ENCODE measurements at regions not wholly inside any gene's neighbourhood (a gene's known extent, or its start where the extent isn't known, plus 50 kb on each side); places are given as distances from the start of the nearest gene placed in this dataset.

- TF ChIP-seq EZH2 (IDR thresholded peaks at IDR 0.05; ENCODE audit: insufficient read depth, poor library complexity, severe bottlenecking) (no peak), EZH2phosphoT487 (IDR thresholded peaks at IDR 0.05; ENCODE audit: insufficient read depth, low read depth) (no peak)
Observed at GRCh38 chr2:60273836-60274235, 279.6 kb downstream of the BCL11A start.

Data from GM23248 (cell line).